IMR-90 (cell line): ENCODE measurements at regions not wholly inside any gene's neighbourhood (a gene's known extent, or its start where the extent isn't known, plus 50 kb on each side); places are given as distances from the start of the nearest gene placed in this dataset.

ENCODE experiments used
- ATAC-seq: fragments of 200-7000 bp; cut with Tn5 transposase; 2 replicates; pipeline ENCODE4 v1.9.1; 2020; ENCODE audit warnings: low read depth, mild to moderate bottlenecking, moderate library complexity
- BruUV-seq: library from RNA; stranded (reverse); fragments of 400-500 nt; replicated peaks from 2 replicates; lab custom pipeline; 2021; lab: Mats Ljungman, UMichigan
- CTCF ChIA-PET: fragments of 300-600 bp; formaldehyde crosslinking; extraction: SDS; loops from one replicate; lab custom pipeline; 2021; ENCODE audit warnings: antibody characterized with exemption; lab: Yijun Ruan, JAX
- POLR2A ChIA-PET: fragments of 300-600 bp; sonication (Branson Sonifier 250); formaldehyde crosslinking; loops from one replicate; lab custom pipeline; 2022; ENCODE audit warnings: antibody characterized with exemption; ENCODE audit not compliant: unreplicated experiment; lab: Charles Lee
- DNase-seq: peaks from one replicate; pipeline ENCODE4 v3.0.0; 2013
- H2AFZ ChIP-seq: replicated peaks from 2 replicates; pipeline ENCODE3; 2013; ENCODE audit warnings: low read length, mild to moderate bottlenecking; ENCODE audit not compliant: poor library complexity
- H2AK5ac ChIP-seq: 2 replicates; pipeline ENCODE4 v1.6.1; 2013; ENCODE audit warnings: low read depth, low read length, inconsistent platforms
- H2AK9ac ChIP-seq: replicated peaks from 2 replicates; pipeline ENCODE3; 2013; ENCODE audit warnings: mild to moderate bottlenecking, low read depth, low read length, moderate library complexity; ENCODE audit not compliant: poor library complexity
- H2BK120ac ChIP-seq: 2 replicates; pipeline ENCODE4 v1.6.1; 2013; ENCODE audit warnings: low read depth, low read length, inconsistent platforms
- H2BK15ac ChIP-seq: 3 replicates; pipeline ENCODE4 v1.6.1; 2013; ENCODE audit warnings: low read depth, low read length, inconsistent platforms
- H2BK20ac ChIP-seq: 2 replicates; pipeline ENCODE4 v1.6.1; 2013; ENCODE audit warnings: low read depth, mild to moderate bottlenecking, inconsistent platforms, low read length, moderate library complexity
- H2BK5ac ChIP-seq: 2 replicates; pipeline ENCODE4 v1.6.1; 2013; ENCODE audit warnings: mild to moderate bottlenecking, low read depth, low read length, inconsistent platforms; ENCODE audit not compliant: poor library complexity, severe bottlenecking
- H3K14ac ChIP-seq: replicated peaks from 2 replicates; pipeline ENCODE4 v1.6.1; 2013; ENCODE audit warnings: low read depth, low read length, inconsistent platforms
- H3K18ac ChIP-seq: 2 replicates; pipeline ENCODE4 v1.6.1; 2013; ENCODE audit warnings: low read depth, low read length, control low read depth
- H3K23ac ChIP-seq: 2 replicates; pipeline ENCODE4 v1.6.1; 2013; ENCODE audit warnings: low read depth, low read length, inconsistent platforms
- H3K27ac ChIP-seq: 2 replicates; pipeline ENCODE4 v1.5.1; 2013; ENCODE audit warnings: mild to moderate bottlenecking, control low read depth, low read length; ENCODE audit not compliant: insufficient read depth
- H3K27me3 ChIP-seq: 2 replicates; pipeline ENCODE4 v1.6.1; 2013; ENCODE audit warnings: low read length; ENCODE audit not compliant: control insufficient read depth, insufficient read depth
- H3K36me3 ChIP-seq: 2 replicates; pipeline ENCODE4 v1.6.1; 2013; ENCODE audit warnings: low read length, mixed read lengths; ENCODE audit not compliant: control insufficient read depth, insufficient read depth
- H3K4ac ChIP-seq: 2 replicates; pipeline ENCODE4 v1.6.1; 2013; ENCODE audit warnings: low read depth, low read length, inconsistent platforms
- H3K4me1 ChIP-seq: 2 replicates; pipeline ENCODE4 v1.6.1; 2013; ENCODE audit warnings: low read length, mixed read lengths; ENCODE audit not compliant: control insufficient read depth, insufficient read depth
- H3K4me2 ChIP-seq: 2 replicates; pipeline ENCODE4 v1.6.1; 2013; ENCODE audit warnings: low read depth, mild to moderate bottlenecking, control low read depth, low read length, moderate library complexity
- H3K4me3 ChIP-seq: 2 replicates; pipeline ENCODE4 v1.5.1; 2013; ENCODE audit warnings: low read depth, mild to moderate bottlenecking, control low read depth, low read length, moderate library complexity; ENCODE audit not compliant: insufficient read depth
- H3K56ac ChIP-seq: 2 replicates; pipeline ENCODE4 v1.6.1; 2013; ENCODE audit warnings: low read length, inconsistent platforms; ENCODE audit not compliant: insufficient read depth; ENCODE audit errors: extremely low read depth
- H3K79me1 ChIP-seq, 2 experiments: 2 replicates each; pipeline ENCODE4 v1.6.1; 2013; ENCODE audit warnings: low read length in 2 of 2, inconsistent platforms in 1 of 2, low read depth in 1 of 2
- H3K9ac ChIP-seq: 2 replicates; pipeline ENCODE4 v1.6.1; 2013; ENCODE audit warnings: low read depth, low read length, control low read depth
- H3K9me1 ChIP-seq: 2 replicates; pipeline ENCODE4 v1.6.1; 2013; ENCODE audit warnings: low read length, inconsistent platforms; ENCODE audit not compliant: insufficient read depth
- H3K9me3 ChIP-seq: 2 replicates; pipeline ENCODE4 v1.6.1; 2013; ENCODE audit warnings: low read length; ENCODE audit not compliant: control insufficient read depth, insufficient read depth
- H4K20me1 ChIP-seq: 2 replicates; pipeline ENCODE4 v1.6.1; 2013; ENCODE audit warnings: low read length, inconsistent platforms; ENCODE audit not compliant: insufficient read depth
- H4K5ac ChIP-seq: 2 replicates; pipeline ENCODE4 v1.6.1; 2013; ENCODE audit warnings: mild to moderate bottlenecking, low read depth, low read length, control low read depth
- H4K8ac ChIP-seq, 2 experiments: 2 replicates each; pipeline ENCODE4 v1.6.1; 2013; ENCODE audit warnings: low read depth in 2 of 2, low read length in 2 of 2, control low read depth in 1 of 2, inconsistent platforms in 1 of 2
- H4K91ac ChIP-seq: 2 replicates; pipeline ENCODE4 v1.6.1; 2013; ENCODE audit warnings: low read depth, low read length, inconsistent platforms; ENCODE audit not compliant: insufficient read depth
- CEBPB ChIP-seq: IDR thresholded peaks from 2 replicates; pipeline ENCODE4 v1.6.1; 2012; ENCODE audit warnings: low read depth, low read length, improper control_type of control experiment
- ELK1 ChIP-seq: fragments of 150-350 bp; IDR thresholded peaks from 2 replicates; pipeline ENCODE4 v1.6.1; 2016; ENCODE audit warnings: low read depth, mild to moderate bottlenecking, low read length, moderate library complexity, borderline replicate concordance
- MAZ ChIP-seq: IDR thresholded peaks from 2 replicates; pipeline ENCODE4 v1.6.1; 2012; ENCODE audit warnings: low read depth, mild to moderate bottlenecking, low read length, improper control_type of control experiment, moderate library complexity, borderline replicate concordance
- MXI1 ChIP-seq: IDR thresholded peaks from 2 replicates; pipeline ENCODE4 v1.6.1; 2012; ENCODE audit warnings: low read depth, mild to moderate bottlenecking, low read length, moderate library complexity, borderline replicate concordance
- NFE2L2 ChIP-seq: fragments of 150-350 bp; IDR thresholded peaks from 2 replicates; pipeline ENCODE4 v1.6.1; 2016; ENCODE audit warnings: low read depth, mild to moderate bottlenecking, low read length
- POLR2A ChIP-seq: IDR thresholded peaks from 2 replicates; pipeline ENCODE4 v1.6.1; 2012; ENCODE audit warnings: mild to moderate bottlenecking, low read depth, low read length
- RFX5 ChIP-seq: IDR thresholded peaks from 2 replicates; pipeline ENCODE4 v1.8.0; 2012; ENCODE audit warnings: low read depth, mild to moderate bottlenecking, low read length, moderate library complexity
- WGBS, 2 experiments: methylation state at CpG; one replicate each; pipeline versions ENCODE4 v1.1.5 to v1.1.7; 2013; ENCODE audit warnings: missing lambda C conversion rate in 2 of 2; ENCODE audit not compliant: insufficient read length in 1 of 2; ENCODE audit errors: extremely low coverage in 2 of 2; 5-methylcytosine and 5-hydroxymethylcytosine counted together
- dilution Hi-C: fragments of 300-500 bp; cut with HindIII; formaldehyde crosslinking; loops from one replicate; pipeline ENCODE4 v1.14.3; 2018; ENCODE audit warnings: low sequenced_read_pairs; ENCODE audit not compliant: unreplicated experiment
- in situ Hi-C: fragments of 300-500 bp; cut with MboI; formaldehyde crosslinking; loops from 3 replicates; pipeline ENCODE4 v1.14.3; 2019; ENCODE audit warnings: low sequenced_read_pairs, inconsistent platforms, mixed read lengths
- intact Hi-C: fragments of 100-400 bp; cut with micrococcal nuclease; formaldehyde crosslinking; loops from 2 replicates; pipeline ENCODE4 v1.10.0; 2022
- TF ChIP-seq, protein P1 (sequence below): conservative IDR thresholded peaks from 2 replicates; pipeline ENCODE4 v1.5.1; 2012; ENCODE audit warnings: mild to moderate bottlenecking, low read depth, low read length, improper control_type of control experiment
- TF ChIP-seq, protein P2 (sequence below): fragments of 150-350 bp; IDR thresholded peaks from 2 replicates; pipeline ENCODE4 v1.6.1; 2017; ENCODE audit warnings: mild to moderate bottlenecking, antibody characterized with exemption, low read length, low read depth

DNA sequence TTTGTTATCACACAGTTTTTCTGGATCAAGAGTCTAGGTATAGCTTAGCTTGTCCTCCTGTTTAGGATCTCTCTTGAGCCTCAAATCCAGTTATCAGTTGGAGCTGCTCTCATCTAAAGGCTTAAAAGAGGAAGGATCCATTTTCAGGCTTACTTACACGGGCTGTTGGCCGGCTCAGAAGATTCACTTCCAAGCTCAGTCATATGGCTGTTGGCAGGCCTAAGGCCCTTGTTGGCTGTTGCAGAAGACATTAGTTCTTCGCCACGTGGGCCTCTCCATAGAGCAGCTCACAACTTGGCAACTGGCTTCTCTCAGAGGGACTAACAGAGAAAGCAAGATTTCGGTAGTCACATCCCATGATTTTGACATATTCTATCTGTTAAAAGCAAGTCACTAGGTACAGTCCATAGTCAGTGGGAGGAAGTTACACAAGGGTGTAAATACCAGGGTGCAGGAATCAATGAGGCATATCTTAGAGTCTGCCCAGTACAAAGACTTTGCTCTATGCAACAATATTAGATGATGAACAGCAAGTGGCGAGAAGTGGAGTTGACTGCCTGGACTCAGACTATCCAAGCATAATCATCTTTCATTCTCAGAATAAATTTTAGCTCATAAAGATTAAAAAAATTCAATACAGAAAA lies 280.1 kb upstream of the MBL2 start:
- Histone ChIP-seq H3K56ac (no peak overlapping the region), H3K27me3 (no peaks in the 10 kb centered on the region), H2BK5ac (no peak overlapping the region), H3K4me3 (no peak overlapping the region), H3K4ac (no peak overlapping the region), H2AK5ac (no peak overlapping the region), H3K9me1 (no peaks in the 10 kb centered on the region), H3K14ac (no peak overlapping the region), H4K5ac (no peak overlapping the region), H4K8ac (no peak overlapping the region), H2BK20ac (no peak overlapping the region), H4K91ac (no peak overlapping the region), H3K4me2 (no peak overlapping the region), H4K20me1 (no peaks in the 10 kb centered on the region), H3K79me1 (no peaks in the 10 kb centered on the region), H2AFZ (no peak overlapping the region), H3K27ac (no peak overlapping the region), H2AK9ac (no peak overlapping the region), H3K23ac (no peak overlapping the region), H3K9me3 (no peaks in the 10 kb centered on the region), H3K18ac (no peak overlapping the region), H3K4me1 (no peaks in the 10 kb centered on the region), H2BK120ac (no peak overlapping the region), H3K36me3 (no peaks in the 10 kb centered on the region), H2BK15ac (no peak overlapping the region), H3K9ac (no peak overlapping the region)
- DNase-seq (no peak), ATAC-seq (no peak)
- TF ChIP-seq, protein P1, sequence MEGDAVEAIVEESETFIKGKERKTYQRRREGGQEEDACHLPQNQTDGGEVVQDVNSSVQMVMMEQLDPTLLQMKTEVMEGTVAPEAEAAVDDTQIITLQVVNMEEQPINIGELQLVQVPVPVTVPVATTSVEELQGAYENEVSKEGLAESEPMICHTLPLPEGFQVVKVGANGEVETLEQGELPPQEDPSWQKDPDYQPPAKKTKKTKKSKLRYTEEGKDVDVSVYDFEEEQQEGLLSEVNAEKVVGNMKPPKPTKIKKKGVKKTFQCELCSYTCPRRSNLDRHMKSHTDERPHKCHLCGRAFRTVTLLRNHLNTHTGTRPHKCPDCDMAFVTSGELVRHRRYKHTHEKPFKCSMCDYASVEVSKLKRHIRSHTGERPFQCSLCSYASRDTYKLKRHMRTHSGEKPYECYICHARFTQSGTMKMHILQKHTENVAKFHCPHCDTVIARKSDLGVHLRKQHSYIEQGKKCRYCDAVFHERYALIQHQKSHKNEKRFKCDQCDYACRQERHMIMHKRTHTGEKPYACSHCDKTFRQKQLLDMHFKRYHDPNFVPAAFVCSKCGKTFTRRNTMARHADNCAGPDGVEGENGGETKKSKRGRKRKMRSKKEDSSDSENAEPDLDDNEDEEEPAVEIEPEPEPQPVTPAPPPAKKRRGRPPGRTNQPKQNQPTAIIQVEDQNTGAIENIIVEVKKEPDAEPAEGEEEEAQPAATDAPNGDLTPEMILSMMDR: no peak
- no peak for TF ChIP-seq MAZ
- TF ChIP-seq ELK1: no peak
- no peak for TF ChIP-seq NFE2L2
- no peak for TF ChIP-seq RFX5
- no peak for TF ChIP-seq CEBPB
- TF ChIP-seq MXI1: no peak
- no peak for TF ChIP-seq POLR2A
- TF ChIP-seq, protein P2, sequence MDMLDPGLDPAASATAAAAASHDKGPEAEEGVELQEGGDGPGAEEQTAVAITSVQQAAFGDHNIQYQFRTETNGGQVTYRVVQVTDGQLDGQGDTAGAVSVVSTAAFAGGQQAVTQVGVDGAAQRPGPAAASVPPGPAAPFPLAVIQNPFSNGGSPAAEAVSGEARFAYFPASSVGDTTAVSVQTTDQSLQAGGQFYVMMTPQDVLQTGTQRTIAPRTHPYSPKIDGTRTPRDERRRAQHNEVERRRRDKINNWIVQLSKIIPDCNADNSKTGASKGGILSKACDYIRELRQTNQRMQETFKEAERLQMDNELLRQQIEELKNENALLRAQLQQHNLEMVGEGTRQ: no peak
- in situ Hi-C loops (no loop called here), intact Hi-C loops (no loop called here), dilution Hi-C loops (no loop called here)
- CTCF ChIA-PET: no interaction called here
- whole genome bisulfite sequencing, 2 experiments: 60% methylated on average over 1 of the region's 6 CpGs; no CpG with 5 or more reads in 1 of the 2 experiments
- POLR2A ChIA-PET: no interaction called here
- no TSS peak for BruUV-seq
